Activated CD8-positive, alpha-beta T cell treated with anti-CD3 and anti-CD28 coated beads, Interleukin-2, amount 10 ng/mL, durations not matched to agents 7 days and 5 days (primary cell): ENCODE measurements at regions not wholly inside any gene's neighbourhood (a gene's known extent, or its start where the extent isn't known, plus 50 kb on each side); places are given as distances from the start of the nearest gene placed in this dataset.

Source experiments
- ATAC-seq: fragments of 150-1000 bp; cut with Tn5 transposase; one replicate; pipeline ENCODE4 v1.10.0; 2021; ENCODE audit warnings: moderate library complexity
- CTCF ChIA-PET: fragments of 350-600 bp; sonication (Branson Sonifier 250); formaldehyde crosslinking; loops from one replicate; lab custom pipeline; 2021; ENCODE audit warnings: antibody characterized with exemption; lab: Charles Lee
- POLR2A ChIA-PET: fragments of 350-600 bp; sonication (Branson Sonifier 250); formaldehyde crosslinking; loops from one replicate; lab custom pipeline; 2021; ENCODE audit warnings: antibody characterized with exemption; lab: Charles Lee
- DNase-seq: peaks from one replicate; pipeline ENCODE4 v3.0.0-alpha.2; 2020
- H3K27ac Mint-ChIP-seq: one replicate; pipeline ENCODE4 v1.8.0; 2021; ENCODE audit warnings: mild to moderate bottlenecking, mixed read lengths
- H3K27me3 Mint-ChIP-seq: one replicate; pipeline ENCODE4 v1.8.0; 2021; ENCODE audit warnings: low read depth, mixed read lengths
- H3K36me3 Mint-ChIP-seq: one replicate; pipeline ENCODE4 v1.8.0; 2021; ENCODE audit warnings: low read depth, mixed read lengths
- H3K4me1 Mint-ChIP-seq: one replicate; pipeline ENCODE4 v1.8.0; 2021; ENCODE audit warnings: low read depth, mixed read lengths
- H3K4me3 Mint-ChIP-seq: one replicate; pipeline ENCODE4 v1.8.0; 2021; ENCODE audit warnings: mild to moderate bottlenecking, mixed read lengths
- H3K9me3 Mint-ChIP-seq: one replicate; pipeline ENCODE4 v1.8.0; 2022; ENCODE audit warnings: mixed read lengths; ENCODE audit not compliant: insufficient read depth

- CTCF ChIA-PET = interaction anchor here (0.5 kb wide), 1 partner anchor 388 kb away, joined by 3 read pairs; no protein-coding TSS in a partner anchor
- H3K36me3 Mint-ChIP-seq = no peaks in the 10 kb centered on the region
- no peak overlapping the region for H3K4me3 Mint-ChIP-seq
- H3K27ac Mint-ChIP-seq = no peak overlapping the region
- ATAC-seq = no peak
- no peak for DNase-seq
- POLR2A ChIA-PET = no interaction called here
- no peaks in the 10 kb centered on the region for H3K27me3 Mint-ChIP-seq
- no peaks in the 10 kb centered on the region for H3K4me1 Mint-ChIP-seq
- H3K9me3 Mint-ChIP-seq = no peaks in the 10 kb centered on the region
These were observed 228.0 kb downstream of the RDH14 start for GRCh38 chr2:18332477-18332876.

DNA sequence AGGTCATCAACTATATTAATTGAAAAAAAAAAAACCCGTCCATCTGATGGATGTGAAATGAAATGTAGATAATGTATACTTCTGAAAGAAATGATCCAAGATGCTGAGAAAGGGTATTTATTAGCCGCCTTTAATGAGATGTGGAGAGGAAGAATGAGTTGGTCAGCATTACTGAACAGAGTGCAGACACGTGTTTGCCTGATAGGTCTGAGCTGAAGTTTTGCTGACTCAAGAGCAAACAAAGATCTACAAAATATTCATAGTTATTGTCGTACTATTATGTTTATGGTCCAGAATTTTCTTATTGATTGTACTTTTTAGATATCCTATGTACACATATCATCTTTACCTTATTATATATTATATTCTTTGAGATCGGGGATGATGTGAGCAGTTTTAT, 235.3 kb downstream of the RDH14 start:
- Mint-ChIP-seq H3K4me3 (no peak overlapping the region), H3K36me3 (no peaks in the 10 kb centered on the region), H3K4me1 (no peaks in the 10 kb centered on the region), H3K9me3 (no peaks in the 10 kb centered on the region), H3K27me3 (no peaks in the 10 kb centered on the region), H3K27ac (no peak overlapping the region)
- ChIA-PET CTCF (no interaction called here), POLR2A (no interaction called here)
- DNase-seq (no peak), ATAC-seq (no peak)

GRCh38 chr2:18319987-18320386, 240.5 kb downstream of the RDH14 start:
- DNase-seq (no peak), ATAC-seq (no peak)
- Mint-ChIP-seq H3K27ac (no peak overlapping the region), H3K9me3 (no peaks in the 10 kb centered on the region), H3K4me3 (no peak overlapping the region), H3K27me3 (no peaks in the 10 kb centered on the region), H3K4me1 (no peaks in the 10 kb centered on the region), H3K36me3 (no peaks in the 10 kb centered on the region)
- ChIA-PET POLR2A (no interaction called here), CTCF (no interaction called here)

DNA sequence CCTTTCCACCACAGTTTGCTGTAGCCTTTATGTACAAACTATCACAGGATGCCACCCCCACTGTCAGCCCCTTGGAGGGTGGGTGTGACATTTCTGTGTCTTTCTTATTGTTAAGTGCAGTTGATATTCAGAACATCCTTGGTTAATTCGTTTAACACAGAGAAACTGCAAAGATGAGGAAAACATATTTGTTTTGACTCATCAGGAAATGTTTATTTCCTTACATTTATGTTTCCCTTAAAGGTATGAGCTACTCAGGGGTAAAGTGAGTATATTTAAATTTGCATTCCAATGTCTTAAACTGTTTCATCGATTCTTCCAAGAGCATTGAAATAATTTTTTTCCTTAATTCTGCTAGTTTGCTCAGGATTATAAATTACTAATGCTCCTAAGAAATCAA, 243.4 kb downstream of the RDH14 start:
- DNase-seq = no peak
- no peak overlapping the region for H3K27ac Mint-ChIP-seq

GRCh38 chr2:18312818-18313217, 247.6 kb downstream of the RDH14 start:
- Mint-ChIP-seq H3K9me3 (no peaks in the 10 kb centered on the region), H3K4me1 (peaks cover 3% of the 10 kb centered on the region), H3K27me3 (no peaks in the 10 kb centered on the region), H3K4me3 (no peak overlapping the region), H3K36me3 (no peaks in the 10 kb centered on the region), H3K27ac (no peak overlapping the region)
- POLR2A ChIA-PET = no interaction called here
- no peak for DNase-seq
- ATAC-seq = no peak
- CTCF ChIA-PET = no interaction called here

More for the DNA sequence above, 243.4 kb downstream of the RDH14 start:
- H3K27me3 Mint-ChIP-seq = no peaks in the 10 kb centered on the region
- H3K4me1 Mint-ChIP-seq = peaks cover 3% of the 10 kb centered on the region
- H3K4me3 Mint-ChIP-seq = no peak overlapping the region
- ATAC-seq = no peak
- no peaks in the 10 kb centered on the region for H3K36me3 Mint-ChIP-seq
- ChIA-PET CTCF (no interaction called here), POLR2A (no interaction called here)
- no peaks in the 10 kb centered on the region for H3K9me3 Mint-ChIP-seq

DNA sequence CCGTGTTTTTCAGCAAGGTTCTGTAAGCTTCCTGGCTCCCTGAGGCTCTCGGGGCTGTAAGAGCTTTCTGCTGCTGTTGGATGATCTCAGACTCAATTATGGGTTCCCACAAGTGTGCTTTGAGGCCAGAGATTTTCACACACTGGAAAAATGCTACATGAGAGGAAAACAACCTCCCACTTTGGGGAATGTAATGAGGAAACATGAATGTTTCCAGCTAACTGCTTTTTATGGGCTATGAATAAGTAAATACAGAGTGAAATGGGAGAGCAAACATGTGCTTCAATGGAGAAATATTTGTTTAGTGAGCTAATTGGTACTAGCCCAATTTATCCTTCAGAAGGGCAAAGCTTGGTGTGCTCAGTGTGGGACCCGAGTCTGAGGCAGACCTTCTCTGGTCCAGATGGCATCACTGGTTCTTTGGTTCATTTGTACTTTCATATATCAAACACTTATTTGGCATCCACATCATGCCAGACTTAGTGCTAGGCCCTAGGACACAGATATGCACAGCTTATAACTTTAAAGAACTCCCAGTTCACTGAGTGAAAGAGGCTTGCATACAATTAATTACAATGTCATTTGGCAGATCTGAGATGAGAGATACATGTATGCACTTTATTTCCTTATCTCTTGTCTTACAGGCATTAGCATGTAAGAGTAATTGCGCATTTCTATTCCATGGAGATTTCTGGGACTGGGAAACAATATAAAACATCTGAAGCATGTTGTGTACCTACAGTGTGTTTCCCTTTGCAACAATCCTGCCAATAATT, 248.8 kb downstream of the RDH14 start:
- H3K27me3 Mint-ChIP-seq = no peaks in the 10 kb centered on the region
- DNase-seq = no peak
- no peaks in the 10 kb centered on the region for H3K9me3 Mint-ChIP-seq
- CTCF ChIA-PET = no interaction called here
- no peak for ATAC-seq
- H3K36me3 Mint-ChIP-seq = no peaks in the 10 kb centered on the region
- H3K4me3 Mint-ChIP-seq = no peak overlapping the region
- H3K27ac Mint-ChIP-seq = no peak overlapping the region
- POLR2A ChIA-PET = no interaction called here
- H3K4me1 Mint-ChIP-seq = peaks cover 3% of the 10 kb centered on the region

DNA sequence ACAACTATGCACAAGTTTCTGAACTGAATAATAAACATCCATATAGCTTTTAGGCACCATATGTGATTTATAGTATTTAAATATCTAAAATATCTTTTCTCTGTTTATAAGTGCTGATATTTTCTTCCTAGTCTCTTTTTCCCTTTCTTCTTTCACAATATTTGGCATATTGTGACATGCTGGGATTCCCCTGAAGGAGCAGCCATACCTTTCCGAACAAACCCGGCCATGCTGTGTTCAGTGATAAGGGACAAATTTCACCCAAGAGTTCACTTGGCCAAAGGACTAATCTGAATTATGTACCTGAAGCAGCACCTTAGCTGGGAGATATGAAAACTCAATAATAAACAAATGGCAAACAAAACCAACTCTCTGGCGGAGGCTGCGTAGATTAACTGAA, 250.8 kb downstream of the RDH14 start:
- no peak for ATAC-seq
- ChIA-PET POLR2A (no interaction called here), CTCF (no interaction called here)
- Mint-ChIP-seq H3K9me3 (no peaks in the 10 kb centered on the region), H3K27ac (no peak overlapping the region), H3K4me3 (no peak overlapping the region), H3K4me1 (peaks cover 3% of the 10 kb centered on the region), H3K36me3 (no peaks in the 10 kb centered on the region), H3K27me3 (no peaks in the 10 kb centered on the region)
- no peak for DNase-seq

DNA sequence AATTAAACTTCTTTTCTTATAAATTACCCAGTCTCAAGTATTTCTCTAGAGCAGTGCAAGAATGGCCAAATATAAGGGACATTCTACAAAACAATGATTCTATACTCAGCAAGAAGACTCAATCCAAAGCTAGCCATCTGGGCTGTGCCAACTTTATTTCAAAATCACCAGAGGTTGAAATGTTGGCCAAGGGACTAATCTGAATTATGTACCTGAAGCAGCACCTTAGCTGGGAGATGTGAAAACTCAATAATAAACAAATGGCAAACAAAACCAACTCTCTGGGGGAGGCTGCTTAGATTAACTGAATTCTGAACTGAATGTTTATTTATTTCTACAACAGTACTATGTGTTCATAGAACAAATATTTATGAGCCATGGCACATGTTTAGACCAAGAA, 251.3 kb downstream of the RDH14 start:
- Mint-ChIP-seq H3K27me3 (no peaks in the 10 kb centered on the region), H3K27ac (no peak overlapping the region), H3K4me1 (no peaks in the 10 kb centered on the region), H3K9me3 (no peaks in the 10 kb centered on the region), H3K4me3 (no peak overlapping the region), H3K36me3 (no peaks in the 10 kb centered on the region)
- ChIA-PET POLR2A (no interaction called here), CTCF (no interaction called here)
- DNase-seq (no peak), ATAC-seq (no peak)

DNA sequence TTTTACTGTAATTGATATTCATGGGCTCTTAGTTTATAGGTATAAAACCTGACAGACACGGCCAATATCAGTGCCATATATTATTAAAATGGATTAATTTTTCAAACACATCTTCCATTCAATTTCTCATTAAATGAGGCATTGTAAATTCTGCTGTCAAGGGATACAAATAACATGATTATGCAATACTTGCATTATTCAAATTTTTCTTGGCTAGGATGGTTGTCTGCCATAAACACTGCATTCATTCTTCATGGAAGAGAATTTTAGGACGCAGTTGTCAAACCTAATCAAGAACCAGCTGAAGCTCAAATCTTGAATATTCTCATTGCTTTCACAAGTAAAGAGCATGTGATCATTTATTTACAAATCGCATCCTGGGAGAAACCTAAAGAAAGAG, 255.6 kb downstream of the RDH14 start:
- Mint-ChIP-seq H3K9me3 (no peaks in the 10 kb centered on the region), H3K4me3 (no peak overlapping the region), H3K36me3 (no peaks in the 10 kb centered on the region), H3K27me3 (no peaks in the 10 kb centered on the region), H3K4me1 (no peaks in the 10 kb centered on the region), H3K27ac (no peak overlapping the region)
- no peak for ATAC-seq
- DNase-seq = no peak
- CTCF ChIA-PET = no interaction called here
- POLR2A ChIA-PET = no interaction called here

DNA sequence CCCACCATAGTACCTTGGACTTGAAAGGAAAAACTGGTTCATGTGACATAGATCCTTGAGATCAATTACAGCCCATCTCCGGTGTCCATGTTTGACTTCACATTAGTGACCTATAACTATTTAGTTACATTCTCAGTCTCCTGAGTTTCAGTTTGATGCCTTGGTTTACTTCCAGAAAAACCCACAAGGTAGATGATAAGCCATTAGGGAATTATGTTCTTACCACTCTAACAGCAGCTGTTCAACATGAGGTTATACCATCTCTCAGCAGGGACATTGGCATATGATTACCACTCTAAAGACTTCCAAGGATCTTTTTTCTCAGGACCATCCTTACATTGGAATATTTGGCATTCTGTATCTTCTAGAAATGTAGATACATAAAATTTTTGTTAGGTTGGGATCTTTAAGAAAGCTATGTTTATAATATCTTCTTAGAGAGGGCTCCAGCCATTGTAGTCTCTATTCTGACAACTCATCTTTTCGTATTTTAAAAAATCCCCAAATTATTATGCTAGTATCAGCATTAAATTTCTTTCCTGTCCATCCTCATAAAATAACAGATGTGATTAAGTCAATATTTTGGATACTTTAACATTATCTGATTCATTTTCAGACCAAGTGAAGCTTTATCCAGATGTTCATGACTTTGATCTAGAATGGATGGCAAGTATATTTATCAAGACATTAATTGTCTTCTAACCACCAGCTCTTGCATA, 258.9 kb downstream of the RDH14 start:
- H3K4me1 Mint-ChIP-seq = no peaks in the 10 kb centered on the region
- no peak overlapping the region for H3K27ac Mint-ChIP-seq
- DNase-seq = no peak
- no peaks in the 10 kb centered on the region for H3K36me3 Mint-ChIP-seq
- no peak overlapping the region for H3K4me3 Mint-ChIP-seq
- ChIA-PET POLR2A (no interaction called here), CTCF (no interaction called here)
- ATAC-seq = no peak
- no peaks in the 10 kb centered on the region for H3K27me3 Mint-ChIP-seq
- H3K9me3 Mint-ChIP-seq = no peaks in the 10 kb centered on the region

GRCh38 chr2:18299423-18300212, 260.8 kb downstream of the RDH14 start:
- DNase-seq (no peak), ATAC-seq (no peak)
- no peaks in the 10 kb centered on the region for H3K36me3 Mint-ChIP-seq
- H3K27ac Mint-ChIP-seq = no peak overlapping the region
- H3K4me1 Mint-ChIP-seq = no peaks in the 10 kb centered on the region
- no peaks in the 10 kb centered on the region for H3K27me3 Mint-ChIP-seq
- ChIA-PET POLR2A (no interaction called here), CTCF (no interaction called here)
- no peaks in the 10 kb centered on the region for H3K9me3 Mint-ChIP-seq
- H3K4me3 Mint-ChIP-seq = no peak overlapping the region

DNA sequence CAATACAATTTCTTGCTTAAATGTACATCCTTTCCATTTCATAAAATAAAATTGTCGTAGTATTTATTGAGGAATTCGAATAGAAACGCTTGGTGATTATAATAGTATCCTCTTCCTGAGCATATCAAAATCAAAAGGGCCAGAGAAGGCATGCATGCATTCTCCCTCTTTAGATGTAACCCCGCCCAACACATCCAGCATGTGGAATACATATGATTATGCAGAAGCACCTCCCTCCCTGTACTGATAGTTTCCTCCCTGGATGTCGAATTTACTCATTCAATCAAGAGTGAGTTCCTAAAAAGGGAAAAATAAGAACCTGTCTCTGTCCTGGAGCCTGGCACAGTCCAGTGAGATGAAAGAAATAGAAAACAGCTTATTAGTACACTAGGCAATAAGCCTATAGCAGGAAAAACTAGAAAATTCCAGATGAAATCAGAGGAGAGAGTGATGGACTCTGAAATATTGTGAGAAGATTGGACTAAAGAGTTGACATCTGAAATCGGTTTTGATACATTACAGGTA, 262.9 kb downstream of the RDH14 start:
- DNase-seq (no peak), ATAC-seq (no peak)
- Mint-ChIP-seq H3K27ac (no peak overlapping the region), H3K27me3 (no peaks in the 10 kb centered on the region), H3K36me3 (no peaks in the 10 kb centered on the region), H3K4me3 (no peak overlapping the region), H3K9me3 (no peaks in the 10 kb centered on the region), H3K4me1 (no peaks in the 10 kb centered on the region)
- POLR2A ChIA-PET = no interaction called here
- CTCF ChIA-PET = no interaction called here
